ENCODE measurements at regions not wholly inside any gene's neighbourhood (a gene's known extent, or its start where the extent isn't known, plus 50 kb on each side); places are given as distances from the start of the nearest gene placed in this dataset.

- TF ChIP-seq CTCF (IDR thresholded peaks at IDR 0.05) (no peak), POLR2A (IDR thresholded peaks at IDR 0.05) (no peak)
Measured at GRCh38 chr6:14384175-14384949, 266.8 kb downstream of the CD83 start.
